ENCODE measurements at regions not wholly inside any gene's neighbourhood (a gene's known extent, or its start where the extent isn't known, plus 50 kb on each side); places are given as distances from the start of the nearest gene placed in this dataset.

- ATAC-seq (ENCODE audit: low read depth) (no peak), DNase-seq (ENCODE audit: low spot score) (no peak)
- Histone ChIP-seq H3K27ac (ENCODE audit: poor library complexity, severe bottlenecking) (no peak overlapping the region), H3K4me1 (ENCODE audit: insufficient read depth, poor library complexity, severe bottlenecking) (no peaks in the 10 kb centered on the region), H3K27me3 (ENCODE audit: insufficient read depth, poor library complexity, severe bottlenecking) (no peaks in the 10 kb centered on the region), H3K36me3 (ENCODE audit: low read depth) (no peaks in the 10 kb centered on the region), H3K9me3 (ENCODE audit: severe bottlenecking) (no peaks in the 10 kb centered on the region), H3K4me3 (ENCODE audit: severe bottlenecking) (no peak overlapping the region)
- TF ChIP-seq CTCF (IDR thresholded peaks at IDR 0.05; ENCODE audit: poor library complexity, severe bottlenecking), result no peak
Measured at GRCh38 chr6:95143408-95144180, 433.7 kb upstream of the MANEA start.

- Histone ChIP-seq H3K4me1 (ENCODE audit: insufficient read depth, poor library complexity, severe bottlenecking) (no peaks in the 10 kb centered on the region), H3K4me3 (ENCODE audit: severe bottlenecking) (no peak overlapping the region), H3K9me3 (ENCODE audit: severe bottlenecking) (no peaks in the 10 kb centered on the region), H3K27me3 (ENCODE audit: insufficient read depth, poor library complexity, severe bottlenecking) (no peaks in the 10 kb centered on the region), H3K27ac (ENCODE audit: poor library complexity, severe bottlenecking) (no peak overlapping the region), H3K36me3 (ENCODE audit: low read depth) (no peaks in the 10 kb centered on the region)
- TF ChIP-seq CTCF (IDR thresholded peaks at IDR 0.05; ENCODE audit: poor library complexity, severe bottlenecking), result no peak
- ATAC-seq (ENCODE audit: low read depth) (no peak), DNase-seq (ENCODE audit: low spot score) (no peak)
Measured at GRCh38 chr6:95145457-95145856, 431.9 kb upstream of the MANEA start.

- no peak for ATAC-seq (ENCODE audit: low read depth)
Measured at GRCh38 chr6:95159557-95159956, 417.8 kb upstream of the MANEA start.

GRCh38 chr6:95169775-95170174, 407.6 kb upstream of the MANEA start:
- TF ChIP-seq CTCF (IDR thresholded peaks at IDR 0.05; ENCODE audit: poor library complexity, severe bottlenecking), result no peak
- H3K27me3 ChIP-seq (ENCODE audit: insufficient read depth, poor library complexity, severe bottlenecking), result no peaks in the 10 kb centered on the region
- no peaks in the 10 kb centered on the region for H3K36me3 ChIP-seq (ENCODE audit: low read depth)
- ATAC-seq (ENCODE audit: low read depth) (no peak), DNase-seq (ENCODE audit: low spot score) (no peak)
- no peak overlapping the region for H3K27ac ChIP-seq (ENCODE audit: poor library complexity, severe bottlenecking)
- no peaks in the 10 kb centered on the region for H3K9me3 ChIP-seq (ENCODE audit: severe bottlenecking)
- H3K4me1 ChIP-seq (ENCODE audit: insufficient read depth, poor library complexity, severe bottlenecking), result no peaks in the 10 kb centered on the region
- H3K4me3 ChIP-seq (ENCODE audit: severe bottlenecking), result no peak overlapping the region

More at GRCh38 chr6:95159557-95159956, 417.8 kb upstream of the MANEA start:
- Histone ChIP-seq H3K36me3 (ENCODE audit: low read depth) (no peaks in the 10 kb centered on the region), H3K27me3 (ENCODE audit: insufficient read depth, poor library complexity, severe bottlenecking) (no peaks in the 10 kb centered on the region), H3K4me3 (ENCODE audit: severe bottlenecking) (no peak overlapping the region), H3K27ac (ENCODE audit: poor library complexity, severe bottlenecking) (no peak overlapping the region), H3K9me3 (ENCODE audit: severe bottlenecking) (no peaks in the 10 kb centered on the region), H3K4me1 (ENCODE audit: insufficient read depth, poor library complexity, severe bottlenecking) (no peaks in the 10 kb centered on the region)
- DNase-seq (ENCODE audit: low spot score), result no peak
- no peak for TF ChIP-seq CTCF (IDR thresholded peaks at IDR 0.05; ENCODE audit: poor library complexity, severe bottlenecking)

All from RWPE2 (cell line).